Activated CD4-positive, alpha-beta T cell treated with anti-CD3 and anti-CD28 coated beads for 36 hours (primary cell): ENCODE measurements at regions not wholly inside any gene's neighbourhood (a gene's known extent, or its start where the extent isn't known, plus 50 kb on each side); places are given as distances from the start of the nearest gene placed in this dataset.
"Not testable (repeated sequence)": the region's sequence is repeated elsewhere in the genome, so short reads cannot be mapped to it uniquely, and the experiment has no call there.

ENCODE experiments used
- ATAC-seq: fragments of 200-7000 bp; cut with Tn5 transposase; one replicate; pipeline ENCODE4 v1.10.0; 2021; ENCODE audit warnings: mild to moderate bottlenecking, moderate library complexity
- CTCF ChIA-PET: fragments of 350-600 bp; sonication (Branson Sonifier 250); formaldehyde crosslinking; loops from one replicate; lab custom pipeline; 2021; ENCODE audit warnings: antibody characterized with exemption; lab: Charles Lee
- POLR2A ChIA-PET: fragments of 350-600 bp; sonication (Branson Sonifier 250); formaldehyde crosslinking; loops from one replicate; lab custom pipeline; 2021; ENCODE audit warnings: antibody characterized with exemption, inconsistent platforms; lab: Charles Lee
- DNase-seq: peaks from one replicate; pipeline ENCODE4 v3.0.0-alpha.2; 2020
- H3K27ac Mint-ChIP-seq: one replicate; pipeline ENCODE4 v1.8.0; 2021; ENCODE audit warnings: mixed read lengths
- H3K27me3 Mint-ChIP-seq: one replicate; pipeline ENCODE4 v1.8.0; 2021; ENCODE audit warnings: mixed read lengths
- H3K36me3 Mint-ChIP-seq: one replicate; pipeline ENCODE4 v1.8.0; 2021; ENCODE audit warnings: low read depth, mixed read lengths
- H3K4me1 Mint-ChIP-seq: one replicate; pipeline ENCODE4 v1.8.0; 2021; ENCODE audit warnings: mixed read lengths
- H3K4me3 Mint-ChIP-seq: one replicate; pipeline ENCODE4 v1.8.0; 2021; ENCODE audit warnings: mild to moderate bottlenecking, moderate library complexity, mixed read lengths
- H3K9me3 Mint-ChIP-seq: one replicate; pipeline ENCODE4 v1.8.0; 2021; ENCODE audit warnings: low read depth, mixed read lengths
- intact Hi-C, 2 experiments: fragments of 100-400 bp; cut with DNase I in 1 of 2; cut with micrococcal nuclease in 1 of 2; formaldehyde crosslinking; loops; one replicate each; pipeline versions ENCODE4 v1.14.2 to v1.15.1; 2022 to 2024; cut with DNase I, micrococcal nuclease

GRCh38 chr2:87453965-87454364 is 293.9 kb upstream of the PLGLB2 start:
- DNase-seq, POLR2A ChIA-PET, ATAC-seq, H3K27me3 Mint-ChIP-seq, H3K9me3 Mint-ChIP-seq, intact Hi-C loops, CTCF ChIA-PET, H3K27ac Mint-ChIP-seq, H3K4me3 Mint-ChIP-seq, H3K36me3 Mint-ChIP-seq: not testable (repeated sequence)
- peaks cover 12% of the 10 kb centered on the region for H3K4me1 Mint-ChIP-seq

- DNase-seq, H3K27me3 Mint-ChIP-seq, H3K27ac Mint-ChIP-seq, ATAC-seq, CTCF ChIA-PET, H3K4me3 Mint-ChIP-seq, POLR2A ChIA-PET, H3K9me3 Mint-ChIP-seq, H3K36me3 Mint-ChIP-seq, intact Hi-C loops: not testable (repeated sequence)
- peaks cover 14% of the 10 kb centered on the region for H3K4me1 Mint-ChIP-seq
These were observed 293.5 kb upstream of the PLGLB2 start for GRCh38 chr2:87454421-87454820.

GRCh38 chr2:87455209-87455853 is 292.6 kb upstream of the PLGLB2 start:
- intact Hi-C loops, H3K27ac Mint-ChIP-seq, H3K9me3 Mint-ChIP-seq, DNase-seq, POLR2A ChIA-PET, CTCF ChIA-PET, H3K36me3 Mint-ChIP-seq, H3K27me3 Mint-ChIP-seq: not testable (repeated sequence)
- Mint-ChIP-seq H3K4me1 (peaks cover 15% of the 10 kb centered on the region), H3K4me3 (peak overlapping the region; percentile 41)
- peak; percentile 20 for ATAC-seq

- H3K9me3 Mint-ChIP-seq, intact Hi-C loops, CTCF ChIA-PET, H3K36me3 Mint-ChIP-seq, H3K27ac Mint-ChIP-seq, POLR2A ChIA-PET, H3K27me3 Mint-ChIP-seq: not testable (repeated sequence)
- Mint-ChIP-seq H3K4me3 (peak overlapping the region; percentile 71), H3K4me1 (peaks cover 15% of the 10 kb centered on the region)
- DNase-seq, result peak; percentile 45
- ATAC-seq, result peak; percentile 30
These were observed 292.0 kb upstream of the PLGLB2 start for GRCh38 chr2:87455854-87456249.

GRCh38 chr2:87456477-87457128 is 291.3 kb upstream of the PLGLB2 start:
- H3K27me3 Mint-ChIP-seq, H3K9me3 Mint-ChIP-seq, intact Hi-C loops, POLR2A ChIA-PET, CTCF ChIA-PET, H3K36me3 Mint-ChIP-seq: not testable (repeated sequence)
- ATAC-seq (peak; percentile 75), DNase-seq (peak; percentile 37)
- Mint-ChIP-seq H3K27ac (peak overlapping the region; percentile 82), H3K4me3 (peak overlapping the region; percentile 71), H3K4me1 (peaks cover 15% of the 10 kb centered on the region)

GRCh38 chr2:87457129-87457499 is 290.8 kb upstream of the PLGLB2 start:
- H3K36me3 Mint-ChIP-seq, intact Hi-C loops, H3K9me3 Mint-ChIP-seq, ATAC-seq, H3K27me3 Mint-ChIP-seq, H3K4me3 Mint-ChIP-seq, H3K27ac Mint-ChIP-seq, DNase-seq, CTCF ChIA-PET, POLR2A ChIA-PET: not testable (repeated sequence)
- peaks cover 15% of the 10 kb centered on the region for H3K4me1 Mint-ChIP-seq

GRCh38 chr2:87458938-87459337 is 288.9 kb upstream of the PLGLB2 start:
- DNase-seq, result not testable (repeated sequence)
- peak overlapping the region; percentile 88 for H3K27ac Mint-ChIP-seq

GRCh38 chr2:87460104-87460503 is 287.8 kb upstream of the PLGLB2 start:
- H3K27ac Mint-ChIP-seq, CTCF ChIA-PET, H3K36me3 Mint-ChIP-seq, H3K9me3 Mint-ChIP-seq, DNase-seq, H3K4me3 Mint-ChIP-seq, ATAC-seq, POLR2A ChIA-PET, H3K27me3 Mint-ChIP-seq, intact Hi-C loops: not testable (repeated sequence)
- peaks cover 12% of the 10 kb centered on the region for H3K4me1 Mint-ChIP-seq

More at GRCh38 chr2:87458938-87459337, 288.9 kb upstream of the PLGLB2 start:
- H3K36me3 Mint-ChIP-seq, H3K9me3 Mint-ChIP-seq, CTCF ChIA-PET, intact Hi-C loops, POLR2A ChIA-PET, H3K27me3 Mint-ChIP-seq: not testable (repeated sequence)
- peak overlapping the region; percentile 80 for H3K4me3 Mint-ChIP-seq
- peak; percentile 34 for ATAC-seq
- peaks cover 14% of the 10 kb centered on the region for H3K4me1 Mint-ChIP-seq

GRCh38 chr2:87460662-87461061 is 287.2 kb upstream of the PLGLB2 start:
- intact Hi-C loops, H3K36me3 Mint-ChIP-seq, POLR2A ChIA-PET, H3K27ac Mint-ChIP-seq, H3K9me3 Mint-ChIP-seq, ATAC-seq, CTCF ChIA-PET, H3K27me3 Mint-ChIP-seq, H3K4me3 Mint-ChIP-seq, DNase-seq: not testable (repeated sequence)
- H3K4me1 Mint-ChIP-seq, result peaks cover 17% of the 10 kb centered on the region

- H3K36me3 Mint-ChIP-seq, H3K9me3 Mint-ChIP-seq, DNase-seq, H3K27ac Mint-ChIP-seq, CTCF ChIA-PET, POLR2A ChIA-PET, H3K4me3 Mint-ChIP-seq, H3K27me3 Mint-ChIP-seq, intact Hi-C loops, ATAC-seq: not testable (repeated sequence)
- H3K4me1 Mint-ChIP-seq, result peaks cover 24% of the 10 kb centered on the region
These were observed 286.2 kb upstream of the PLGLB2 start for GRCh38 chr2:87461671-87462070.

- H3K4me3 Mint-ChIP-seq, H3K9me3 Mint-ChIP-seq, intact Hi-C loops, H3K36me3 Mint-ChIP-seq, DNase-seq, H3K27me3 Mint-ChIP-seq, ATAC-seq, POLR2A ChIA-PET, CTCF ChIA-PET: not testable (repeated sequence)
- H3K4me1 Mint-ChIP-seq, result peaks cover 37% of the 10 kb centered on the region
- peak overlapping the region; percentile 51 for H3K27ac Mint-ChIP-seq
These were observed 283.7 kb upstream of the PLGLB2 start for GRCh38 chr2:87464219-87464618.

GRCh38 chr2:87465730-87466129 is 282.2 kb upstream of the PLGLB2 start:
- POLR2A ChIA-PET, intact Hi-C loops, H3K27ac Mint-ChIP-seq: not testable (repeated sequence)

More at GRCh38 chr2:87465730-87466129, 282.2 kb upstream of the PLGLB2 start:
- ATAC-seq, DNase-seq, H3K36me3 Mint-ChIP-seq, H3K4me3 Mint-ChIP-seq, H3K27me3 Mint-ChIP-seq, H3K9me3 Mint-ChIP-seq: not testable (repeated sequence)
- CTCF ChIA-PET, result interaction anchor here (0.6 kb wide), 1 partner anchor 705 kb away, joined by 3 read pairs; no protein-coding TSS in a partner anchor
- H3K4me1 Mint-ChIP-seq, result peaks cover 42% of the 10 kb centered on the region
